ENCODE measurements at regions not wholly inside any gene's neighbourhood (a gene's known extent, or its start where the extent isn't known, plus 50 kb on each side); places are given as distances from the start of the nearest gene placed in this dataset.

- TF ChIP-seq CTCF (IDR thresholded peaks at IDR 0.05), result no peak
- no peak for TF ChIP-seq POLR2A (IDR thresholded peaks at IDR 0.05)
- TF ChIP-seq POLR2AphosphoS5 (IDR thresholded peaks at IDR 0.05; ENCODE audit: insufficient read depth in 1 of 2, low read depth in 1 of 2), result no peak
These were observed 82.9 kb upstream of the RAB12 start for GRCh38 chr18:8526332-8526731.

All from vagina (tissue), 2 donors.